ENCODE measurements at regions not wholly inside any gene's neighbourhood (a gene's known extent, or its start where the extent isn't known, plus 50 kb on each side); places are given as distances from the start of the nearest gene placed in this dataset.

DNA sequence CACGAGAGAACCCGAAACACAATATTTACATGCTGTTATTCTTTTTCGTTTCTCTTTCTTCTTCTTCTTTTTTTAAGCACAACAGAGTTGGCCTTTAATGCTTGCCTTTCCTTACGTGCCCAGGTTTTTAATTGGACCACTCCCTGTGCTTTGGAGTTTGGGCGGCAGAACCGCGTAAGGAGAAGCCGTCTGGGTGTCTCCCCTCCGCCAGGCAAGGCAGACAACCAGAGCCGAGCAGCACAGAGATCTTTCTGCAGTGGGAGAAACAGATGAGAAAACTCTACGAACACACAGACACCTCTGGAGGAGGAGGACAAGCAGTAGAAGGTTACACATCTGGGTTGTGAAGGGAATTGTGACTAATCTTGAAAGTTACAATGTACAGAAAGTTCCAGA is 150.0 kb upstream of the UBL3 start:
- no peak overlapping the region for H3K4me3 ChIP-seq (ENCODE audit: low read depth, low read length)
- TF ChIP-seq, protein P1, sequence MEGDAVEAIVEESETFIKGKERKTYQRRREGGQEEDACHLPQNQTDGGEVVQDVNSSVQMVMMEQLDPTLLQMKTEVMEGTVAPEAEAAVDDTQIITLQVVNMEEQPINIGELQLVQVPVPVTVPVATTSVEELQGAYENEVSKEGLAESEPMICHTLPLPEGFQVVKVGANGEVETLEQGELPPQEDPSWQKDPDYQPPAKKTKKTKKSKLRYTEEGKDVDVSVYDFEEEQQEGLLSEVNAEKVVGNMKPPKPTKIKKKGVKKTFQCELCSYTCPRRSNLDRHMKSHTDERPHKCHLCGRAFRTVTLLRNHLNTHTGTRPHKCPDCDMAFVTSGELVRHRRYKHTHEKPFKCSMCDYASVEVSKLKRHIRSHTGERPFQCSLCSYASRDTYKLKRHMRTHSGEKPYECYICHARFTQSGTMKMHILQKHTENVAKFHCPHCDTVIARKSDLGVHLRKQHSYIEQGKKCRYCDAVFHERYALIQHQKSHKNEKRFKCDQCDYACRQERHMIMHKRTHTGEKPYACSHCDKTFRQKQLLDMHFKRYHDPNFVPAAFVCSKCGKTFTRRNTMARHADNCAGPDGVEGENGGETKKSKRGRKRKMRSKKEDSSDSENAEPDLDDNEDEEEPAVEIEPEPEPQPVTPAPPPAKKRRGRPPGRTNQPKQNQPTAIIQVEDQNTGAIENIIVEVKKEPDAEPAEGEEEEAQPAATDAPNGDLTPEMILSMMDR (IDR thresholded peaks at IDR 0.05; ENCODE audit: low read depth, low read length) = no peak

DNA sequence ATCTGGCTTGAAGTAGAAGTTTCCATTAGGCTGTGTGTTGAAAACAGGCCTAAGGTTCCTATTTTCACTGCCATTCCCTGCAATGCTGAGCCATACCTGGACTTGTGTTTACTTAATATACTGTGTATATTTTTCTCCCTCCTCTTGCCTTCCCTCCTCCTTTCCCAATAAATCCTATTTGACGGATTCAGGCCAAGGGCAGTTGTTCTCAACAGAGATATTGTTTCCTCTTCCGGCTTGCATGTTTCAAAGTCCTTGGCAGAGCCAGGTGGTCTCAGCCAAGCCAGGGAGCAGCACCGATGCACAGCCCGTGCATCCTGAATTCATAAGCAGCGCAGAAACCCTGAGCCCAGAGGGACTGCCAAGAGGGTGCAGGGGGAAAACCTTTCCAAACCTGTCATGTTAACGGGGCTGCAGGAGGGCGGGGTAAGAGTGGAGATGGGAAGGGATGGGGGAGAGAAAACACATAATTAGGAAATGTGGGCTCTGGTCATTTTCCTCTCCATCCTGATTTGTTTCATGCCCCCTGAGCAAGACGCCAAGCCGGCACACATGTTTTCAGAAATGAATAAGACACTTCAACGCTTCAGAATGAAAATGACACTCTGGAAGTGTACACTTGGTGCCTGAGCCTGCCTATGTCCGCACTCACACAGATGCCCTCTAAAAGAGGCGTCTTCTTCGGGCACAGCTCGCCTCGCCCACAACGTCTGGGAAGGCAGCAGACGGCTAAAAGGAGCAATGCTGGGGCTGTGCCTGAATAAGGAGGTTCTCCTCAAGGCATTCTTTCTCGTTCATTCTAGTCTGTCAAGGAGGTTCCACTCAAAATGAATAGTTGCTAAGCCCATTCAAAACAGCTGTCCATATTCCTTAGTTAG is 149.3 kb upstream of the UBL3 start:
- TF ChIP-seq, protein P1 (IDR thresholded peaks at IDR 0.05; ENCODE audit: low read depth, low read length) = no peak
- no peak overlapping the region for H3K4me3 ChIP-seq (ENCODE audit: low read depth, low read length)

DNA sequence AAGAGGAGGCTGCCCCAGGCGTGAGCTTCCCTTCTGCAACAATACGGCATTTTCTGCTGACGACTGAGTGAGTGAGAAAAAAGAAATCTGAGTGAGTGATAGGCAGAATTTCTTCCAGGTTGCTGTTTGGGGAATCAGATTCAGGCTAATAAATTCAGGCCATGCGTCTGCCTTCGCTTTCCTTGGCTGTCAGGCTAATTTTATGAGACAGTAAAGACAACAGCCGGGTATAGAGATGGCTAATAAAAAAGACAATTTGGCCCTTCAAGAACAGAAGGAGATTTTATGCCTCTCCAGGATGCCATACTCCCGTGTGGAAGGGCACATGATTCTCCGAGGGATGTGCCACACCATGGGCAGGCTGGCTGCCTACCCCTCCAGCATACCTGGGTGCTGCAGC is 145.9 kb upstream of the UBL3 start:
- TF ChIP-seq, protein P1 (IDR thresholded peaks at IDR 0.05; ENCODE audit: low read depth, low read length) = no peak
- no peak overlapping the region for H3K4me3 ChIP-seq (ENCODE audit: low read depth, low read length)

DNA sequence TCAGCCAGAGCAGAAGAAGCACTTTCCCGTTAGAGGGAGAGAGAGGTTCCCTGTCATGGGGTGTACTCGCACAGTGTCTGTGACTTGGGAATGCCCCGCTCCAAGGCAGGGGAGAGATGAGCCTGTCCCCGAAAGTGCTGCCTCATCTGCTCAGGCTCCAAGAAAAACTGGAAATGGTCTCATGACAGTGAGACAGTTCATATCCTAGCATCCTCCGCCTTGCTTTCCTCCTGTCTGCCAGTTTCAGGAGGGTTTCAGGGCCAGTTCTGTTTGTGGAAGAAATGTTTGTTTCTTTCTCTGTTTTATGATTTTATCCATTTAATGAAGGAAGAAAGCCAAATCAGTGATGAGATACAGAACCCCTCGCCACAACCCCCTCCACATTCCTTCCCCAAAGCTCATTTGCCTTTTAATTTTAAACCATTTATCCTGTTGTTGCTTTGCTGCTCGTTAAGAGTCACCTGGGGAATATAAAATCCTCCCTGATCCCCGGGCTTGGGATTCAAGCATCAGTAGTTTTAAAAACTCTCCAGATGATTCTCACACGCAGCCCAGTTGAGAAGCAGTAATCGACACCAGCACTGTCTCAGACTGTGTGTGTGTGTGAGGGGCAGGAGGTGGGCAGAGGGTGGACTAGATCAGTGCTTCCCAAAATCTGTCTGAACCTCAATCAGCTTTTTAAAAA is 144.6 kb upstream of the UBL3 start:
- TF ChIP-seq, protein P1 (IDR thresholded peaks at IDR 0.05; ENCODE audit: low read depth, low read length) = no peak
- H3K4me3 ChIP-seq (ENCODE audit: low read depth, low read length) = no peak overlapping the region

DNA sequence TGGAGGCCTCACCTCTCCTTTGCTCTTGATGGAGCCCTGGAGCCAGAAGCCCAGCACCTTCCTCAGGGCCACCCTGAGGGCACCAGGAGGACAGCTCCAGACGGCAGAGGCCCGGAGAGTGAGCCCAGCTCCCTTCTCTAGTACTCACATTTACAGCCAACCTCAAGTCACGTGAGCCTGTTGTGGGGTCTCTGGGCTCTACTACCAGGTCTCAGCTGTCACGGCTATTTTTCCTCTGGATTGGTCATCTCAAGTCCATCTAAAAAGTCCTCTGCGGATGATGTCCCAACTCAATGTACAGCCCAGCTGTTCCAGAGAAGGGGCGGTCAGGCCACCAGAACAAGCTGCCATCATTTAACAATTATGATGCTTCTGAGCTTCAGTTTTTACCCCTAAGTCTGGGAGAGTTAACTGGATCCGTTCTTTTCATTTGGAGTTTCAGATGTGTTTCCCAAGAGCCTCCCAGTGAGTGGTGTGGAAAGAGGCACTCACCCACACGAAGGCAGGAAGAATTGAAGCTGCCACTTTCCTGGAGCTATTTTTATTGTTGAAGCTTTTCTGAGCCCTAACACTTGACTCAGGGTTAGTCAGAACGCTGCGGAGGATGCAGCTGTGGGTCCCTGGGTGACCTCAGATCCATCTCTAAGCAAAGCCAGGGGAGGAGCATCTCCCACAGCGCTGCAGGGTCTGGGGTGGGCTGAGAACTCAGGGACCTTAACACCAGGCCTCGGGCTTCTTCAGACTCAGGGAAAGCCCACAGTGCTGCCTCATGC is 143.5 kb upstream of the UBL3 start:
- no peak overlapping the region for H3K4me3 ChIP-seq (ENCODE audit: low read depth, low read length)
- TF ChIP-seq, protein P1 (IDR thresholded peaks at IDR 0.05; ENCODE audit: low read depth, low read length) = no peak

DNA sequence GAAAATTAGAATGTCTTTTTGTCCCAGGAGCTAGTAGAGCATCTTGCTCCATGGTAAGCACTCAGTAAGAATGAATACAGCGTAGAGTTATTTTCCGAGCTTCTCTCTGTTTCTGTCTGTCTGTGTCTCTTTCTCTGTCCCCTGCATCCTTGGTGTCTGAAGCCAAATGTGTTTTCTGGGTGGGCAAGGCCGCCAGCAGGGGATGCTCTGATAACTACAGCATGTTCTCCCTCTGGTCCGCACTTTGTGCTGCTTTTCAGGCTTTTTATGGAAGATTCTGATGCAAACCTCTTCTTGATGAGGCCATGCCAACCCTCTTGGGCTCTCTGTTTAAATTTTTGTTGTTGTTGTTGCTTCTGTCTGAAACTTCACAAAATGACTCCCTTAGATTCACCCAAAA is 142.8 kb upstream of the UBL3 start:
- no peak overlapping the region for H3K4me3 ChIP-seq (ENCODE audit: low read depth, low read length)
- TF ChIP-seq, protein P1 (IDR thresholded peaks at IDR 0.05; ENCODE audit: low read depth, low read length) = no peak
